ENCODE measurements at regions not wholly inside any gene's neighbourhood (a gene's known extent, or its start where the extent isn't known, plus 50 kb on each side); places are given as distances from the start of the nearest gene placed in this dataset.
"Not testable (repeated sequence)": the region's sequence is repeated elsewhere in the genome, so short reads cannot be mapped to it uniquely, and the experiment has no call there.

DNA sequence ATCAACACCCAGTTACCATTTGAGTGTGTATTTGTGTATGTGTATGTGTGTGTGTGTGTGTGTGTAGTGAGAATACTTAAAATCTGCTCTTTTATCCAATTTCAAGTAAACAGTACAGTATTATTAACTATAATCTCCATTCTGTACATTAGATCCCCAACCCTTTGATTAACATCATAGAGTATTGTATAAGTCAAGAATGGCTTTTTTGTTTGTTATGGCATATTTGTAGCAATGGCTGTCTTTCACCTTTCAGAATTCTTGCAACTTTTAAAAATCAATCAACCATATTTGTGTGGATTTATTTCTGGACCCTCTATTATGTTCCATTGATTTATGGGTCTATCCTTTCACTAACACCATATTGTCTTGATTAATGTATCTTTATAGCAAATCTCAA lies 779.3 kb upstream of the MIR17HG start:
- H3K9me3 ChIP-seq (ENCODE audit: control insufficient read depth in 1 of 2, low read length in 2 of 2) = peaks cover 0 to 4% of the 10 kb centered on the region in 2 donors
- H3K27me3 ChIP-seq (ENCODE audit: control insufficient read depth in 1 of 2, insufficient read depth in 2 of 2, low read length in 2 of 2) = no peaks in the 10 kb centered on the region

DNA sequence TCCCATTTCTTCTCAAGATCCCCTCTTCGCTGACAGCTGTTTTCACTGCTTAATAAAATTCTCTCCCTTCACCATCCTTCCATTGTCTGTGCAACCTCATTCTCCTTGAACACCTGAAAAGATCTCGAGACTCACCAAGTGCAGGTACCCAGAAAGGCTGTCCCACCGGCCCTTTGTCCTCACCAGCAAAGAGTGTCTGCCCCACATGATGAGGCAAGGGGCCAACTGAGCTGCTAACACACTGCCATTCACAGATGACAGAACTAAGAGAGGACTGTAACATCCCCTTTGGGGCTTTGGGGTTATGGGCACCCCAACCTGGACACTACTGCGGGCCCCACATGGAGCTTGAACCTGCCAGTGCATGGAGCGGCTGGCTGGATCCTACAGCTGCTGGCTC lies 771.4 kb upstream of the MIR17HG start:
- no peak overlapping the region for H3K9ac ChIP-seq (ENCODE audit: low read depth in 1 of 2, low read length in 2 of 2)
- H3K27me3 ChIP-seq (ENCODE audit: control insufficient read depth in 1 of 2, insufficient read depth in 2 of 2, low read length in 2 of 2) = no peaks in the 10 kb centered on the region
- no peaks in the 10 kb centered on the region for H3K9me3 ChIP-seq (ENCODE audit: control insufficient read depth in 1 of 2, low read length in 2 of 2)
- H3K4me1 ChIP-seq (ENCODE audit: control insufficient read depth in 1 of 2, insufficient read depth in 2 of 2, low read length in 2 of 2) = no peaks in the 10 kb centered on the region
- H3K36me3 ChIP-seq (ENCODE audit: control insufficient read depth in 1 of 2, insufficient read depth in 2 of 2, low read length in 2 of 2) = no peaks in the 10 kb centered on the region
- no peak overlapping the region for H3K4me3 ChIP-seq (ENCODE audit: low read depth in 1 of 2, low read length in 2 of 2)
- no peak overlapping the region for H3K27ac ChIP-seq (ENCODE audit: low read depth, low read length)

More for the DNA sequence above, 779.3 kb upstream of the MIR17HG start:
- Histone ChIP-seq H3K4me1 (ENCODE audit: control insufficient read depth in 1 of 2, insufficient read depth in 2 of 2, low read length in 2 of 2) (no peaks in the 10 kb centered on the region), H3K36me3 (ENCODE audit: control insufficient read depth in 1 of 2, insufficient read depth in 2 of 2, low read length in 2 of 2) (no peaks in the 10 kb centered on the region), H3K27ac (ENCODE audit: low read depth, low read length) (no peak overlapping the region), H3K4me3 (ENCODE audit: low read depth in 1 of 2, low read length in 2 of 2) (no peak overlapping the region), H3K9ac (ENCODE audit: low read depth in 1 of 2, low read length in 2 of 2) (no peak overlapping the region)

DNA sequence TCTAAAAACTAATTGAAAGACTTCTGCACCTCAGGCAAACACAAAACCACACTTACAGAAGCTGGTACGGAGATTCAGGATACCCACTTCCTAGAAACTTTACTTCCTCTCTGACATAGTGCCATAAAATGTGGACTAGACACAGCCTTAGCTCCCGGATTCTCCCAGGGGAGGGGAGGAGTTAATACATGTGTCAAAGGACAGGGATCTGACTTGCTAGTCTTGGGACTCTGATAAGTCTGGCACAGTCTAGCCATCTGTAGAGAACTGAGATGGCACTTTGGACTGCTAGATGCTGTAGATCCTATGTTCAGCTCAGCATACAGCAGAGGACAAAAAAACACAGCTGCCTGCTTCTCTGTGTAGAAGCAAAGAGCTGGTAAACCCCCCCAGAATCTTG lies 769.8 kb upstream of the MIR17HG start:
- Histone ChIP-seq H3K4me1 (ENCODE audit: control insufficient read depth in 1 of 2, insufficient read depth in 2 of 2, low read length in 2 of 2) (no peaks in the 10 kb centered on the region), H3K27me3 (ENCODE audit: control insufficient read depth in 1 of 2, insufficient read depth in 2 of 2, low read length in 2 of 2) (no peaks in the 10 kb centered on the region), H3K4me3 (ENCODE audit: low read depth in 1 of 2, low read length in 2 of 2) (no peak overlapping the region), H3K9me3 (ENCODE audit: control insufficient read depth in 1 of 2, low read length in 2 of 2) (no peaks in the 10 kb centered on the region), H3K36me3 (ENCODE audit: control insufficient read depth in 1 of 2, insufficient read depth in 2 of 2, low read length in 2 of 2) (no peaks in the 10 kb centered on the region), H3K9ac (ENCODE audit: low read depth in 1 of 2, low read length in 2 of 2) (no peak overlapping the region), H3K27ac (ENCODE audit: low read depth, low read length) (no peak overlapping the region)

DNA sequence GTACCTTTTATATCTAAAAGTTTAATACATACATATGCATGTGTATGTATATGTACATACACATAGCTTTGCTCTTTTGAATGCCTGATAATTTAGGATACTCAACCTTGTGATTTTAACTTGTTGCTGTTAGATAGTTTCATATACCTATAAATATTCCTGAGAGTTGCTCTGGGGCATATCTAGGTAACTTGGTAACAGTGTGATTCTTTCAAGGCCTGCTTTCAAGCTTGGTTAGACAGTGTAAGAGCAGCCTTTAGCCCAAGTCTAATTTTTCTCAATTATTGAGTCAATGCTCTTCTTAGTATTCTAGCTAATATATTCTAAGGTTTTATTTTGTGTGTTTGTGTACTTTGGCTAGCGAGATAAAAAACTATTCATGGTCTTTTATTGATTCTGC lies 762.1 kb upstream of the MIR17HG start:
- Histone ChIP-seq H3K27me3 (ENCODE audit: control insufficient read depth in 1 of 2, insufficient read depth in 2 of 2, low read length in 2 of 2) (no peaks in the 10 kb centered on the region), H3K27ac (ENCODE audit: low read depth, low read length) (no peak overlapping the region), H3K36me3 (ENCODE audit: control insufficient read depth in 1 of 2, insufficient read depth in 2 of 2, low read length in 2 of 2) (no peaks in the 10 kb centered on the region), H3K9me3 (ENCODE audit: control insufficient read depth in 1 of 2, low read length in 2 of 2) (no peaks in the 10 kb centered on the region), H3K9ac (ENCODE audit: low read depth in 1 of 2, low read length in 2 of 2) (no peak overlapping the region), H3K4me1 (ENCODE audit: control insufficient read depth in 1 of 2, insufficient read depth in 2 of 2, low read length in 2 of 2) (no peaks in the 10 kb centered on the region), H3K4me3 (ENCODE audit: low read depth in 1 of 2, low read length in 2 of 2) (no peak overlapping the region)

DNA sequence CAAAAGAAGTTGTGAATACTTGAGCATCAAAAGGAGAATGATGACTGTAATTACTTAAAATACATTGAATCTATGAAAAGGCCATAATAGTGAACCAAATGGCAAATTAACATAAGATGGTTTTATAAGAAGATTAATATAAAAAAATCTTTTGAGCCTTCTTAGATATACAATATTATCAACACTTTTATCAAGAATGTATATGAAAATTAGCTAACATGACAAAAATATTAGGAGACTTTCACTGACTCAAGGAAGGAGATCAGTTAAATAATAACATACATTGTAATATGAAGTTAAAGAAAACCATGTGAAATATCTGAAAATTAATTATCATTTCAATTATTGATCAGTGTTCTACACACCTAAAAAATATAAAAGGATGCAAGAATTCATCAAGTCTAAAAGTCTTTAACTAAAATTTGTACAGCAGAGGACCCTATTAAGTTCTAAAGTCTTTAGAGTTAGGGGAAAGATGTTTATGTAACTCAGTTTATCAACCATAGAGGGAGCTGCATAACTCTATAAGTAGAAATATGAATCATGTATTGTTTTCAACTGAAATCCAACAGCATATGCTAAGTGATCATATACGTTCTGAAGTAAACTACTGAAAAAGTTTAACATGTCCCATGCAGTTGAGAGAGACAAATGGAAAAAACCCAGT lies 756.1 kb upstream of the MIR17HG start:
- Histone ChIP-seq H3K4me1 (ENCODE audit: control insufficient read depth in 1 of 2, insufficient read depth in 2 of 2, low read length in 2 of 2) (no peaks in the 10 kb centered on the region), H3K9me3 (ENCODE audit: control insufficient read depth in 1 of 2, low read length in 2 of 2) (no peaks in the 10 kb centered on the region), H3K9ac (ENCODE audit: low read depth in 1 of 2, low read length in 2 of 2) (no peak overlapping the region), H3K36me3 (ENCODE audit: control insufficient read depth in 1 of 2, insufficient read depth in 2 of 2, low read length in 2 of 2) (no peaks in the 10 kb centered on the region), H3K4me3 (ENCODE audit: low read depth in 1 of 2, low read length in 2 of 2) (no peak overlapping the region), H3K27me3 (ENCODE audit: control insufficient read depth in 1 of 2, insufficient read depth in 2 of 2, low read length in 2 of 2) (no peaks in the 10 kb centered on the region), H3K27ac (ENCODE audit: low read depth, low read length) (no peak overlapping the region)

DNA sequence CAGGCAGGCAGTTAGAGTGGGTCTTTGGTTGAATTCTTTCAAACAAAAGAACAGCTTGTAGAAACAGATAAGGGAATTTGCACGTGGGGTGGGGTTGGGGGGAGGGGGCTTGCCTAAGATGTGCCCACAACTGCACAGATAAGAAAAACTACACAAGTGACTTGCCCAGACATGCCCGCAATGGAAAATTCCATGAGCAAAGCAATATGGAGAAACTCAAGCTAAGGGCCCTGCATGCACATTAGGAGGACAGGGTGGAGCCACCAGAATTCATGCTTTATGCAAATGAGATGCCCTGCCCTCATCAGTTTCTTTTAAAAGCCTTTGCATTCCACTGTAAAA lies 755.6 kb upstream of the MIR17HG start:
- no peak overlapping the region for H3K9ac ChIP-seq (ENCODE audit: low read depth in 1 of 2, low read length in 2 of 2)
- no peaks in the 10 kb centered on the region for H3K36me3 ChIP-seq (ENCODE audit: control insufficient read depth in 1 of 2, insufficient read depth in 2 of 2, low read length in 2 of 2)
- no peaks in the 10 kb centered on the region for H3K4me1 ChIP-seq (ENCODE audit: control insufficient read depth in 1 of 2, insufficient read depth in 2 of 2, low read length in 2 of 2)
- no peak overlapping the region for H3K4me3 ChIP-seq (ENCODE audit: low read depth in 1 of 2, low read length in 2 of 2)
- no peak overlapping the region for H3K27ac ChIP-seq (ENCODE audit: low read depth, low read length)
- no peaks in the 10 kb centered on the region for H3K9me3 ChIP-seq (ENCODE audit: control insufficient read depth in 1 of 2, low read length in 2 of 2)
- no peaks in the 10 kb centered on the region for H3K27me3 ChIP-seq (ENCODE audit: control insufficient read depth in 1 of 2, insufficient read depth in 2 of 2, low read length in 2 of 2)

DNA sequence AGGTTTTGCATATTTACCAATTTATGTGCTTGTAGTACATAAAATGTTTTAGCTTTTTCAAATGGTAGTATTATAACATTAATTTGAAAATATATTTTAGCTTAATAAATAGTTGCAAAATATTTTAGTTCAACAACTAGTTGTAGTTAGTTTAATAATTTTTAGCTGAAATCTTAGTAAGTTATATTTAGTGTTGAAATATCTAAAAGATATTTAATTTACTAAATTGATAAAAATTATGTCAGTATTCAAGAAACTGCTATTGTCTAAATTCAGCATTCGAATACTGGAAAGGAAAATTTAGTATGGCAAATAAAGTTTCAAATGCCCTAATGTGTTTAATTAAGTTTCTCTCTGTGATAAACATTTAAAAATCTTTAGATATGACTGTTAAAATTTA lies 754.5 kb upstream of the MIR17HG start:
- H3K4me1 ChIP-seq (ENCODE audit: control insufficient read depth in 1 of 2, insufficient read depth in 2 of 2, low read length in 2 of 2) = no peaks in the 10 kb centered on the region
- H3K36me3 ChIP-seq (ENCODE audit: control insufficient read depth in 1 of 2, insufficient read depth in 2 of 2, low read length in 2 of 2) = no peaks in the 10 kb centered on the region
- H3K4me3 ChIP-seq (ENCODE audit: low read depth in 1 of 2, low read length in 2 of 2) = no peak overlapping the region
- H3K9me3 ChIP-seq (ENCODE audit: control insufficient read depth in 1 of 2, low read length in 2 of 2) = no peaks in the 10 kb centered on the region
- H3K27ac ChIP-seq (ENCODE audit: low read depth, low read length) = no peak overlapping the region
- H3K9ac ChIP-seq (ENCODE audit: low read depth in 1 of 2, low read length in 2 of 2) = no peak overlapping the region
- no peaks in the 10 kb centered on the region for H3K27me3 ChIP-seq (ENCODE audit: control insufficient read depth in 1 of 2, insufficient read depth in 2 of 2, low read length in 2 of 2)

DNA sequence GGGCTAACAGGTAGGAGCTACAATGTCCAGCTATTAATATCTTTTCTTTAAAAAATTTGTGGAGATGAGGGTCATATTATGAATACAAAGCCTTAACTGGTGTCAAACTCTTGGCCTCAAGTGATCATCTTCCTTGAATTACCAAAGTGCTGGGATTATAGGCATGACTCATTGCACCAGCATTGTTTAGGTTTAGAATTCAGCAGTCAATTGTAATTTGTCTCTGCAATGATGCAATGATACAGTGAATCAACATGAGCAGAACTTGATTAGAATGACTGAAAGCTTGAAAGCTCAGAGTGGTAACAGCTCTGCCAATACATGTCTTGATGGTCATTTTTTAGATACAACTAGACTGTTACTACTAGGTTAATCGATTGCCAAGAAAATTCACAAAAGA lies 752.8 kb upstream of the MIR17HG start:
- Histone ChIP-seq H3K27ac (ENCODE audit: low read depth, low read length) (no peak overlapping the region), H3K27me3 (ENCODE audit: control insufficient read depth in 1 of 2, insufficient read depth in 2 of 2, low read length in 2 of 2) (no peaks in the 10 kb centered on the region), H3K4me3 (ENCODE audit: low read depth in 1 of 2, low read length in 2 of 2) (no peak overlapping the region), H3K36me3 (ENCODE audit: control insufficient read depth in 1 of 2, insufficient read depth in 2 of 2, low read length in 2 of 2) (no peaks in the 10 kb centered on the region), H3K9me3 (ENCODE audit: control insufficient read depth in 1 of 2, low read length in 2 of 2) (peaks cover 0 to 2% of the 10 kb centered on the region in 2 donors), H3K4me1 (ENCODE audit: control insufficient read depth in 1 of 2, insufficient read depth in 2 of 2, low read length in 2 of 2) (no peaks in the 10 kb centered on the region), H3K9ac (ENCODE audit: low read depth in 1 of 2, low read length in 2 of 2) (no peak overlapping the region)

DNA sequence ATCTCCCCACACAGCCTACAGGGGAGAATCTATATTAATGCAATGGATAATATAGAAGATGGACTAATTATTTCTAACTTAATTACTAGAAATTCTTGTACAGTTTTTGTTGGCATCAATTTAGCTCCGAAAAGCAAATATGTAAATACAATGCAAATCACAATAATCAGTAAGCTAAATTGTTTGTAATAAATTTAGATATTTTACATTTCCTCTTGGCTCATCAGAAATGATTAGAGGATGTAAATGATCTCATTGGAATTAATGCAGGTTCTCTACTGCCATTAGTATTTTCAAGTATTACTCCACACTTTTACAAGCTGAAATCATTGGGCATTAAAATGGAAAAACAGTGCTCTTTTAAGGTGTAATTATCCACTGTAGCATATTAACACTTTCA lies 741.8 kb upstream of the MIR17HG start:
- Histone ChIP-seq H3K36me3 (ENCODE audit: control insufficient read depth in 1 of 2, insufficient read depth in 2 of 2, low read length in 2 of 2) (no peaks in the 10 kb centered on the region), H3K9me3 (ENCODE audit: control insufficient read depth in 1 of 2, low read length in 2 of 2) (no peaks in the 10 kb centered on the region), H3K27ac (ENCODE audit: low read depth, low read length) (no peak overlapping the region), H3K4me1 (ENCODE audit: control insufficient read depth in 1 of 2, insufficient read depth in 2 of 2, low read length in 2 of 2) (no peaks in the 10 kb centered on the region), H3K4me3 (ENCODE audit: low read depth in 1 of 2, low read length in 2 of 2) (no peak overlapping the region), H3K9ac (ENCODE audit: low read depth in 1 of 2, low read length in 2 of 2) (no peak overlapping the region), H3K27me3 (ENCODE audit: control insufficient read depth in 1 of 2, insufficient read depth in 2 of 2, low read length in 2 of 2) (no peaks in the 10 kb centered on the region)

DNA sequence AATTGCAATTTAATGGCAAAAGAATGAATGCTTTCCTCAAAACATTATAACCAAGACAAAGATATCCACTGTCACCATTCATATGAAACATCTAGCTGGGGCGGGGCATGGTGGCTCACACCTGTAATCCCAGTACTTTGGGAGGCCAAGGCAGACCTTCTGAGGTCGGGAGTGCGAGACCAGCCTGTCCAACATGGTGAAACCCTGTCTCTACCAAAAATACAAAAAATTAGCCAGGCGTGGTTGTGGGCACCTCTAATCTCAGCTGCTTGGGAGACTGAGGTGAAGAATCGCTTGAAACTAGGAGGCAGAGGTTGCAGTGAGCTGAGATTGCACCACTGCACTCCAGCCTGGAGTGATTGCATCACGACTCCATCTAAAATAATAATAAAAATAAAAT lies 740.6 kb upstream of the MIR17HG start:
- H3K4me1 ChIP-seq (ENCODE audit: control insufficient read depth in 1 of 2, insufficient read depth in 2 of 2, low read length in 2 of 2); H3K36me3 ChIP-seq (ENCODE audit: control insufficient read depth in 1 of 2, insufficient read depth in 2 of 2, low read length in 2 of 2): not testable (repeated sequence)

DNA sequence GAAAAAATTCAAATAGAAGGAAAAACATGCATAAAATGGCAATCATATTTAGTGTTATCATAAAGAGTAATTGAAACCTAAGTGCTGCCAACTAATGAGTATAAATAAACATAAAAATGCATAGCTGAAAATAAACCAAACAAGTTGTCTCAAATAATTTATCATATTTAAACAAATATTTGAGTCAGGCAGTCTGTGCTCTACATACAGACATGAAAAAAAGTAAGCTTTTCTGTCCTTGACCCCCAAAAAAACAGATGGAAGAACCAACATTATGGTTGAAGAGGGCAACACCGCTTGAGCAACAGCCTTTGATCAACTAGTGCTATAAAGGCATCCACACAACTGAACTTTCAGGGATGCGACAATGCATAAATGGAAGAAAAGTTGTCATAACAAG lies 735.1 kb upstream of the MIR17HG start:
- Histone ChIP-seq H3K4me3 (ENCODE audit: low read depth in 1 of 2, low read length in 2 of 2) (no peak overlapping the region), H3K36me3 (ENCODE audit: control insufficient read depth in 1 of 2, insufficient read depth in 2 of 2, low read length in 2 of 2) (no peaks in the 10 kb centered on the region), H3K27ac (ENCODE audit: low read depth, low read length) (no peak overlapping the region), H3K27me3 (ENCODE audit: control insufficient read depth in 1 of 2, insufficient read depth in 2 of 2, low read length in 2 of 2) (no peaks in the 10 kb centered on the region), H3K9me3 (ENCODE audit: control insufficient read depth in 1 of 2, low read length in 2 of 2) (peaks cover 0 to 6% of the 10 kb centered on the region in 2 donors), H3K4me1 (ENCODE audit: control insufficient read depth in 1 of 2, insufficient read depth in 2 of 2, low read length in 2 of 2) (no peaks in the 10 kb centered on the region), H3K9ac (ENCODE audit: low read depth in 1 of 2, low read length in 2 of 2) (no peak overlapping the region)

More for the DNA sequence above, 740.6 kb upstream of the MIR17HG start:
- H3K4me3 ChIP-seq (ENCODE audit: low read depth in 1 of 2, low read length in 2 of 2); H3K27me3 ChIP-seq (ENCODE audit: control insufficient read depth in 1 of 2, insufficient read depth in 2 of 2, low read length in 2 of 2); H3K9ac ChIP-seq (ENCODE audit: low read depth in 1 of 2, low read length in 2 of 2); H3K9me3 ChIP-seq (ENCODE audit: control insufficient read depth in 1 of 2, low read length in 2 of 2); H3K27ac ChIP-seq (ENCODE audit: low read depth, low read length): not testable (repeated sequence)
